Suprapubic skin (tissue), 4 donors: ENCODE measurements at regions not wholly inside any gene's neighbourhood (a gene's known extent, or its start where the extent isn't known, plus 50 kb on each side); places are given as distances from the start of the nearest gene placed in this dataset.

Experiments
- CTCF ChIP-seq, 2 donors: fragments of 200-600 bp in 1 of 2; fragments of 450-650 bp in 1 of 2; sonication (generic) in 1 of 2; IDR thresholded peaks; one replicate each; pipeline ENCODE4 v1.5.1; 2016 to 2019; ENCODE audit warnings: antibody characterized with exemption in 2 of 2, mild to moderate bottlenecking in 1 of 2, moderate library complexity in 1 of 2
- EP300 ChIP-seq: sonication (generic); formaldehyde crosslinking; IDR thresholded peaks from one replicate; pipeline ENCODE4 v1.6.1; 2017; ENCODE audit warnings: antibody characterized with exemption
- POLR2A ChIP-seq, 2 donors: fragments of 450-650 bp; IDR thresholded peaks; one replicate each; pipeline ENCODE4 v1.6.1; 2017; ENCODE audit warnings: antibody characterized with exemption in 2 of 2, mild to moderate bottlenecking in 2 of 2, moderate library complexity in 2 of 2
- POLR2AphosphoS5 ChIP-seq, 3 donors: sonication (generic); formaldehyde crosslinking; IDR thresholded peaks; one replicate each; pipeline ENCODE4 v1.6.1; 2017; ENCODE audit warnings: antibody characterized with exemption in 3 of 3

GRCh38 chr2:158047156-158047611 lies 54.5 kb upstream of the UPP2 start:
- TF ChIP-seq CTCF (IDR thresholded peaks at IDR 0.05) (no peak), POLR2AphosphoS5 (IDR thresholded peaks at IDR 0.05) (no peak), POLR2A (IDR thresholded peaks at IDR 0.05) (no peak), EP300 (no peak)
